Fibroblast of lung (primary cell): ENCODE measurements at regions not wholly inside any gene's neighbourhood (a gene's known extent, or its start where the extent isn't known, plus 50 kb on each side); places are given as distances from the start of the nearest gene placed in this dataset.
"Not testable (repeated sequence)": the region's sequence is repeated elsewhere in the genome, so short reads cannot be mapped to it uniquely, and the experiment has no call there.

Experiments
- DNase-seq, 2 donors: peaks; one replicate each; pipeline versions ENCODE4 v3.0.0 to v3.0.0-alpha.2; 2010; ENCODE audit warnings: low read depth in 2 of 2
- H2AFZ ChIP-seq: 2 replicates; pipeline ENCODE4 v1.5.1; 2012; ENCODE audit warnings: low read length, control low read depth, inconsistent platforms
- H3K27ac ChIP-seq: 2 replicates; pipeline ENCODE4 v1.5.1; 2011; ENCODE audit warnings: low read length, control low read depth; ENCODE audit not compliant: insufficient read depth
- H3K27me3 ChIP-seq: 2 replicates; pipeline ENCODE4 v1.5.1; 2011; ENCODE audit warnings: mild to moderate bottlenecking, low read length; ENCODE audit not compliant: control insufficient read depth, insufficient read depth
- H3K36me3 ChIP-seq: 2 replicates; pipeline ENCODE4 v1.5.1; 2011; ENCODE audit warnings: low read length; ENCODE audit not compliant: control insufficient read depth, insufficient read depth
- H3K4me1 ChIP-seq: 2 replicates; pipeline ENCODE4 v1.5.1; 2011; ENCODE audit warnings: low read length; ENCODE audit not compliant: control insufficient read depth, insufficient read depth; ENCODE audit errors: extremely low read depth
- H3K4me2 ChIP-seq: 2 replicates; pipeline ENCODE4 v1.5.1; 2011; ENCODE audit warnings: low read length, control low read depth; ENCODE audit not compliant: insufficient read depth; ENCODE audit errors: extremely low read depth
- H3K4me3 ChIP-seq, 4 experiments: fragments of 200-600 bp in 1 of 4; sonication (generic) in 1 of 4; replicated peaks in 1 of 4; 2 replicates each; pipeline ENCODE4 v1.5.1; 2011 to 2016; ENCODE audit warnings: low read length in 4 of 4, low read depth in 3 of 4, mild to moderate bottlenecking in 3 of 4, control low read depth in 2 of 4, inconsistent platforms in 1 of 4, mixed read lengths in 1 of 4; ENCODE audit not compliant: insufficient read depth in 1 of 4; ENCODE audit errors: control extremely low read depth in 1 of 4
- H3K79me2 ChIP-seq: 2 replicates; pipeline ENCODE4 v1.5.1; 2012; ENCODE audit warnings: mild to moderate bottlenecking, low read length, inconsistent platforms; ENCODE audit not compliant: control insufficient read depth, insufficient read depth
- H3K9ac ChIP-seq: 2 replicates; pipeline ENCODE4 v1.5.1; 2011; ENCODE audit warnings: mild to moderate bottlenecking, low read length, control low read depth; ENCODE audit not compliant: insufficient read depth
- H3K9me3 ChIP-seq: 2 replicates; pipeline ENCODE4 v1.5.1; 2012; ENCODE audit warnings: low read depth, low read length; ENCODE audit not compliant: control insufficient read depth, insufficient read depth
- H4K20me1 ChIP-seq: 2 replicates; pipeline ENCODE4 v1.5.1; 2011; ENCODE audit warnings: low read length; ENCODE audit not compliant: control insufficient read depth, insufficient read depth; ENCODE audit errors: extremely low read depth
- EZH2 ChIP-seq: IDR thresholded peaks from 2 replicates; pipeline ENCODE4 v1.5.1; 2012; ENCODE audit warnings: low read length, control low read depth, mild to moderate bottlenecking; ENCODE audit errors: missing control alignments
- TF ChIP-seq, protein P1 (sequence below), 2 donors: IDR thresholded peaks in 1 of 2; conservative IDR thresholded peaks in 1 of 2; 1 replicate in 1 of 2; 2 replicates in 1 of 2; pipeline ENCODE4 v1.5.1; 2011 to 2012; ENCODE audit warnings: low read length in 2 of 2, control low read depth in 1 of 2, inconsistent platforms in 1 of 2, low read depth in 1 of 2, mild to moderate bottlenecking in 1 of 2

DNA sequence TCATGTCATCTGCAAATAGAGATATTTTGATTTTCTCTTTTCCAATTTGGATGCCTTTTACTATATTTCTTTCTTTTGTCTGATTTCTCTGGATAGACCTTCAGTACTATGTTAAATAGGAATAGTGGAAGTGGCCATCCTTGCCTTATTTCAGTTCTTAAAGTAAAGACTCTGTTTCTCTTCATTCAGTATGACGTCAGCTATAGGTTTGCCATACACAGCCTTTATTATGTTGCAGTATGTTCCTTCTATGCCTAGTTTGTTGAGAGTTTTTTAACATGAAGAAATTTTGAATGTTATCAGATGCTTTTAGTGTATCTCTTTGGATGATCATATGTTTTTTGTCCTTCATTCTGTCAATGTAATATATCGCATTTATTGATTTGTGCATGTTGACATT, 566.7 kb upstream of the ROBO1 start:
- DNase-seq = no peak
- H2AFZ ChIP-seq = no peak overlapping the region
- no peak overlapping the region for H3K9ac ChIP-seq
- no peaks in the 10 kb centered on the region for H4K20me1 ChIP-seq
- TF ChIP-seq EZH2 = no peak
- TF ChIP-seq, protein P1, sequence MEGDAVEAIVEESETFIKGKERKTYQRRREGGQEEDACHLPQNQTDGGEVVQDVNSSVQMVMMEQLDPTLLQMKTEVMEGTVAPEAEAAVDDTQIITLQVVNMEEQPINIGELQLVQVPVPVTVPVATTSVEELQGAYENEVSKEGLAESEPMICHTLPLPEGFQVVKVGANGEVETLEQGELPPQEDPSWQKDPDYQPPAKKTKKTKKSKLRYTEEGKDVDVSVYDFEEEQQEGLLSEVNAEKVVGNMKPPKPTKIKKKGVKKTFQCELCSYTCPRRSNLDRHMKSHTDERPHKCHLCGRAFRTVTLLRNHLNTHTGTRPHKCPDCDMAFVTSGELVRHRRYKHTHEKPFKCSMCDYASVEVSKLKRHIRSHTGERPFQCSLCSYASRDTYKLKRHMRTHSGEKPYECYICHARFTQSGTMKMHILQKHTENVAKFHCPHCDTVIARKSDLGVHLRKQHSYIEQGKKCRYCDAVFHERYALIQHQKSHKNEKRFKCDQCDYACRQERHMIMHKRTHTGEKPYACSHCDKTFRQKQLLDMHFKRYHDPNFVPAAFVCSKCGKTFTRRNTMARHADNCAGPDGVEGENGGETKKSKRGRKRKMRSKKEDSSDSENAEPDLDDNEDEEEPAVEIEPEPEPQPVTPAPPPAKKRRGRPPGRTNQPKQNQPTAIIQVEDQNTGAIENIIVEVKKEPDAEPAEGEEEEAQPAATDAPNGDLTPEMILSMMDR (conservative IDR thresholded peaks at IDR 0.05 in 1 of 2, IDR thresholded peaks at IDR 0.05 in 1 of 2; ENCODE audit: low read depth in 1 of 2, low read length in 2 of 2) = no peak
- H3K4me1 ChIP-seq = no peaks in the 10 kb centered on the region
- H3K4me3 ChIP-seq = no peak overlapping the region
- H3K27me3 ChIP-seq = no peaks in the 10 kb centered on the region
- no peak overlapping the region for H3K27ac ChIP-seq
- H3K79me2 ChIP-seq = no peaks in the 10 kb centered on the region
- H3K4me2 ChIP-seq = no peak overlapping the region
- no peaks in the 10 kb centered on the region for H3K36me3 ChIP-seq
- no peaks in the 10 kb centered on the region for H3K9me3 ChIP-seq

DNA sequence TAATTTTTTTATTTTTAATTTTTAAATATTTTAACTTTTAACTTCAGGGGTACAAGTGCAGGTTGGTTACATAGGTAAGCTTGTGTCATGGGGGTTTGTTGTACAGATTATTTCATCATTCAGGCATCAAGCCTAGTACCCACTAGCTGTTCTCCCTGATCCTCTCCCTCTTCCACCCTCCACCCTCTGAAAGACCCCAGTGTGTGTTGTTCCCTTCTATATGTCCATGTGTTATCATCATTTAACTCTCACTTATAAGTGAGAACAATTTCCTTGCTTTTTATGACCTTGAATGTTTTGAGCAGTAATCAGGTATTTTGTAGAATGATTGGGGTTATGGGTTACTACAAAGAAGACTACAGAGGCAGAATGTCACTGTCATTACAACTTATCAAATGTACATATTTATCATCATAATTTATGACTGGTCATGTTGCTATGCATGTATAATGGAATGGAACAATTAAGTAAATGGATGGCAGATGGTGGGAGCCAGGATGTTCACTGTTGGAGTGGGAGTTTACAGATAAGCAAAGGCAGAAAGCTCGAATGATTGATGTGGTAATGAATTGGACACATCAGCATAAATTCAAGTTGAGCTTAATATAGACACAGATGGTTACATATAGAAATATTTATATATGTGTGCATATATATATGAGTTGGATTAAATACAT, 563.8 kb upstream of the ROBO1 start:
- Histone ChIP-seq H3K36me3 (no peaks in the 10 kb centered on the region), H3K4me1 (no peaks in the 10 kb centered on the region), H3K27ac (no peak overlapping the region), H3K9me3 (no peaks in the 10 kb centered on the region), H3K4me3 (no peak overlapping the region), H2AFZ (no peak overlapping the region), H4K20me1 (no peaks in the 10 kb centered on the region), H3K79me2 (no peaks in the 10 kb centered on the region), H3K27me3 (no peaks in the 10 kb centered on the region), H3K4me2 (no peak overlapping the region), H3K9ac (no peak overlapping the region)
- no peak for TF ChIP-seq EZH2
- TF ChIP-seq, protein P1 (conservative IDR thresholded peaks at IDR 0.05 in 1 of 2, IDR thresholded peaks at IDR 0.05 in 1 of 2; ENCODE audit: low read depth in 1 of 2, low read length in 2 of 2) = no peak
- no peak for DNase-seq

- not testable (repeated sequence) for H3K36me3 ChIP-seq, H3K9ac ChIP-seq, H3K27ac ChIP-seq, H3K4me2 ChIP-seq, H3K79me2 ChIP-seq, H3K9me3 ChIP-seq, H3K4me3 ChIP-seq, H3K4me1 ChIP-seq, H3K27me3 ChIP-seq, H4K20me1 ChIP-seq, H2AFZ ChIP-seq, DNase-seq
Measured at GRCh38 chr3:80314541-80314940, 546.7 kb upstream of the ROBO1 start.
